Body of pancreas (tissue), 4 donors: ENCODE measurements at regions not wholly inside any gene's neighbourhood (a gene's known extent, or its start where the extent isn't known, plus 50 kb on each side); places are given as distances from the start of the nearest gene placed in this dataset.

Experiments used
- POLR2A ChIP-seq, 3 donors: fragments of 450-650 bp; IDR thresholded peaks; one replicate each; pipeline ENCODE4 v1.6.1; 2016; ENCODE audit warnings: antibody characterized with exemption in 3 of 3, mild to moderate bottlenecking in 2 of 3
- TF ChIP-seq, protein P1 (sequence below), 7 experiments: fragments of 450-650 bp in 4 of 7; fragments of 200-600 bp in 3 of 7; sonication (generic) in 3 of 7; IDR thresholded peaks; one replicate each; pipeline ENCODE4 v1.5.1; 2016 to 2019; ENCODE audit warnings: antibody characterized with exemption in 7 of 7

DNA sequence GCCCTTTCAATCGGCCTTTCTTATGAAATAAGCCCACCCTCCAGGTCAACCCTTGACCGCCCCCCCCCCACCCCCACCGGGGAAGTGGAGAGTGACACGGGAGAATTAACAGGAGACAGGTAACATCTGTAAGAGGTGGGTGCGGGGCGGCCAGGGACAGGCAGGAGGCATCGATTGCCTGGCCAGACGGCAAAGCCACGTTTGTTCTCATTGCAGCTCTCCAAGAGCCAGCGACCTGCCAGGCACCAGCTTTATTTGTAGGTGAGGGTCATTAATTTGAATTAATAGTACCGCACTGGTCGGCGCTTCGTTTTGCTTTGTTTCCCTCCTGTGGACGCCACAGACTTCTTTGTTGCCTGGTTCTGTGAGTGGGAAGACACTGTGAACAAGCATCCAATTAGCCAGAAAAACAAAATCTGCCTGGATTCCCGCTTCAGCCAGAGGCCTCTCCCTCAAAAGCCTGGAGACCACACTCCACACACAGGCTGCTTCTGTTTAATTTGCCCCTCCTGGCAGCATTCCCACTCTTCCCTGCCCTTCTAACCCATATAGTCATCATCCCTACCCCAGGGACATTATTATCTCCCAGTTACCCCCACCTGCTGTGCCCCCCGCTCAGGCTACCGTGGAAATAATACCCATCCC lies 104.5 kb upstream of the OPCML start:
- TF ChIP-seq, protein P1, sequence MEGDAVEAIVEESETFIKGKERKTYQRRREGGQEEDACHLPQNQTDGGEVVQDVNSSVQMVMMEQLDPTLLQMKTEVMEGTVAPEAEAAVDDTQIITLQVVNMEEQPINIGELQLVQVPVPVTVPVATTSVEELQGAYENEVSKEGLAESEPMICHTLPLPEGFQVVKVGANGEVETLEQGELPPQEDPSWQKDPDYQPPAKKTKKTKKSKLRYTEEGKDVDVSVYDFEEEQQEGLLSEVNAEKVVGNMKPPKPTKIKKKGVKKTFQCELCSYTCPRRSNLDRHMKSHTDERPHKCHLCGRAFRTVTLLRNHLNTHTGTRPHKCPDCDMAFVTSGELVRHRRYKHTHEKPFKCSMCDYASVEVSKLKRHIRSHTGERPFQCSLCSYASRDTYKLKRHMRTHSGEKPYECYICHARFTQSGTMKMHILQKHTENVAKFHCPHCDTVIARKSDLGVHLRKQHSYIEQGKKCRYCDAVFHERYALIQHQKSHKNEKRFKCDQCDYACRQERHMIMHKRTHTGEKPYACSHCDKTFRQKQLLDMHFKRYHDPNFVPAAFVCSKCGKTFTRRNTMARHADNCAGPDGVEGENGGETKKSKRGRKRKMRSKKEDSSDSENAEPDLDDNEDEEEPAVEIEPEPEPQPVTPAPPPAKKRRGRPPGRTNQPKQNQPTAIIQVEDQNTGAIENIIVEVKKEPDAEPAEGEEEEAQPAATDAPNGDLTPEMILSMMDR (IDR thresholded peaks at IDR 0.05), result no peak
- no peak for TF ChIP-seq POLR2A (IDR thresholded peaks at IDR 0.05)
